Esophagus muscularis mucosa (tissue), 3 donors: ENCODE measurements at regions not wholly inside any gene's neighbourhood (a gene's known extent, or its start where the extent isn't known, plus 50 kb on each side); places are given as distances from the start of the nearest gene placed in this dataset.

Experiments
- CTCF ChIP-seq, 3 experiments: fragments of 200-600 bp in 2 of 3; fragments of 450-650 bp in 1 of 3; sonication (generic) in 2 of 3; IDR thresholded peaks; one replicate each; pipeline ENCODE4 v1.5.1; 2017 to 2019; ENCODE audit warnings: antibody characterized with exemption in 3 of 3, mild to moderate bottlenecking in 2 of 3, moderate library complexity in 1 of 3
- POLR2A ChIP-seq: fragments of 450-650 bp; IDR thresholded peaks from one replicate; pipeline ENCODE4 v1.6.1; 2017; ENCODE audit warnings: antibody characterized with exemption, moderate library complexity, mild to moderate bottlenecking, low read depth

GRCh38 chr5:155546075-155546474 is 532.5 kb downstream of the KIF4B start:
- TF ChIP-seq CTCF (IDR thresholded peaks at IDR 0.05) (no peak), POLR2A (no peak)
